H9 (cell line): ENCODE measurements at regions not wholly inside any gene's neighbourhood (a gene's known extent, or its start where the extent isn't known, plus 50 kb on each side); places are given as distances from the start of the nearest gene placed in this dataset.

Experiments used
- DNase-seq: peaks from one replicate; pipeline ENCODE4 v3.0.0-alpha.2; 2017
- H2AFZ ChIP-seq: one replicate; pipeline ENCODE4 v1.6.1; 2013; ENCODE audit warnings: mild to moderate bottlenecking, low read length, control low read depth, moderate library complexity
- H2AK5ac ChIP-seq: 2 replicates; pipeline ENCODE4 v1.6.1; 2013; ENCODE audit warnings: low read length, control low read depth, mixed read lengths; ENCODE audit not compliant: insufficient read length
- H2BK120ac ChIP-seq: one replicate; pipeline ENCODE4 v1.6.1; 2013; ENCODE audit warnings: low read depth, mild to moderate bottlenecking, low read length, control low read depth, inconsistent platforms; ENCODE audit not compliant: poor library complexity, severe bottlenecking
- H2BK12ac ChIP-seq: 2 replicates; pipeline ENCODE4 v1.6.1; 2013; ENCODE audit warnings: low read length, control low read depth, mixed read lengths, low read depth; ENCODE audit not compliant: insufficient read length
- H2BK15ac ChIP-seq: 2 replicates; pipeline ENCODE4 v1.6.1; 2013; ENCODE audit warnings: low read depth, low read length, control low read depth
- H2BK20ac ChIP-seq: one replicate; pipeline ENCODE4 v1.6.1; 2013; ENCODE audit warnings: low read depth, mild to moderate bottlenecking, low read length, control low read depth, inconsistent platforms; ENCODE audit not compliant: poor library complexity, severe bottlenecking
- H2BK5ac ChIP-seq: 2 replicates; pipeline ENCODE4 v1.6.1; 2013; ENCODE audit warnings: low read length, control low read depth, mixed read lengths; ENCODE audit not compliant: insufficient read length
- H3K14ac ChIP-seq: 2 replicates; pipeline ENCODE4 v1.6.1; 2013; ENCODE audit warnings: low read length, control low read depth; ENCODE audit not compliant: insufficient read depth
- H3K18ac ChIP-seq: 2 replicates; pipeline ENCODE4 v1.6.1; 2013; ENCODE audit warnings: low read depth, mild to moderate bottlenecking, mixed read lengths, low read length, control low read depth; ENCODE audit not compliant: insufficient read length
- H3K23ac ChIP-seq: 2 replicates; pipeline ENCODE4 v1.6.1; 2013; ENCODE audit warnings: low read length, control low read depth, mixed read lengths, low read depth; ENCODE audit not compliant: insufficient read length
- H3K23me2 ChIP-seq: 2 replicates; pipeline ENCODE4 v1.6.1; 2013; ENCODE audit warnings: low read depth, mild to moderate bottlenecking, mixed read lengths, low read length, control low read depth; ENCODE audit not compliant: insufficient read length, poor library complexity, severe bottlenecking
- H3K27ac ChIP-seq: 2 replicates; pipeline ENCODE4 v1.5.1; 2013; ENCODE audit warnings: low read length, control low read depth, mixed read lengths, low read depth; ENCODE audit not compliant: insufficient read length
- H3K27me3 ChIP-seq: 2 replicates; pipeline ENCODE4 v1.6.1; 2013; ENCODE audit warnings: low read length, control low read depth, inconsistent platforms; ENCODE audit not compliant: insufficient read depth
- H3K4ac ChIP-seq: 2 replicates; pipeline ENCODE4 v1.6.1; 2013; ENCODE audit warnings: low read depth, mild to moderate bottlenecking, control low read depth, inconsistent platforms, low read length, moderate library complexity
- H3K4me1 ChIP-seq: 2 replicates; pipeline ENCODE4 v1.6.1; 2013; ENCODE audit warnings: low read length, control low read depth, inconsistent platforms; ENCODE audit not compliant: insufficient read depth
- H3K4me2 ChIP-seq: 2 replicates; pipeline ENCODE4 v1.6.1; 2013; ENCODE audit warnings: low read length, control low read depth, mixed read lengths; ENCODE audit not compliant: insufficient read length, insufficient read depth
- H3K56ac ChIP-seq: 2 replicates; pipeline ENCODE4 v1.6.1; 2013; ENCODE audit warnings: low read depth, mild to moderate bottlenecking, mixed read lengths, low read length, control low read depth; ENCODE audit not compliant: insufficient read length
- H3K79me1 ChIP-seq: 2 replicates; pipeline ENCODE4 v1.6.1; 2013; ENCODE audit warnings: low read depth, mild to moderate bottlenecking, moderate library complexity, low read length, control low read depth, inconsistent platforms; ENCODE audit not compliant: insufficient read depth, poor library complexity, severe bottlenecking
- H3K79me2 ChIP-seq: 2 replicates; pipeline ENCODE4 v1.6.1; 2013; ENCODE audit warnings: low read length, control low read depth, inconsistent platforms; ENCODE audit not compliant: insufficient read depth
- H3K9ac ChIP-seq: 2 replicates; pipeline ENCODE4 v1.6.1; 2013; ENCODE audit warnings: low read length, control low read depth, mixed read lengths; ENCODE audit not compliant: insufficient read length; ENCODE audit errors: extremely low read depth
- H3K9me3 ChIP-seq: one replicate; pipeline ENCODE4 v1.6.1; 2013; ENCODE audit warnings: low read depth, low read length, inconsistent platforms; ENCODE audit not compliant: control insufficient read depth
- H3T11ph ChIP-seq: one replicate; pipeline ENCODE4 v1.6.1; 2013; ENCODE audit warnings: mild to moderate bottlenecking, low read length, control low read depth, inconsistent platforms
- H4K20me1 ChIP-seq: one replicate; pipeline ENCODE4 v1.6.1; 2013; ENCODE audit not compliant: control insufficient read depth, insufficient read length, insufficient read depth
- H4K5ac ChIP-seq: 2 replicates; pipeline ENCODE4 v1.6.1; 2013; ENCODE audit warnings: low read depth, mild to moderate bottlenecking, mixed read lengths, low read length, control low read depth; ENCODE audit not compliant: insufficient read length
- H4K8ac ChIP-seq: replicated peaks from 2 replicates; pipeline ENCODE4 v1.6.1; 2013; ENCODE audit warnings: low read length, control low read depth, mixed read lengths, low read depth; ENCODE audit not compliant: insufficient read length
- H4K91ac ChIP-seq: 2 replicates; pipeline ENCODE4 v1.6.1; 2013; ENCODE audit warnings: low read depth, mild to moderate bottlenecking, moderate library complexity, mixed read lengths, low read length, control low read depth; ENCODE audit not compliant: insufficient read length
- H3K27ac Mint-ChIP-seq, 3 experiments: 2 replicates in 2 of 3; 3 replicates in 1 of 3; pipeline ENCODE4 v1.8.0; 2020 to 2021; ENCODE audit warnings: mixed read lengths in 3 of 3, mild to moderate bottlenecking in 1 of 3, moderate library complexity in 1 of 3
- H3K27me3 Mint-ChIP-seq: 2 replicates; pipeline ENCODE4 v1.8.0; 2021; ENCODE audit warnings: low read depth, mild to moderate bottlenecking, moderate library complexity, mixed read lengths
- H3K36me3 Mint-ChIP-seq, 3 experiments: 2 replicates in 2 of 3; 3 replicates in 1 of 3; pipeline ENCODE4 v1.8.0; 2020 to 2021; ENCODE audit warnings: low read depth in 3 of 3, mixed read lengths in 3 of 3; ENCODE audit not compliant: insufficient read depth in 1 of 3
- H3K4me1 Mint-ChIP-seq, 2 experiments: 2 replicates each; pipeline ENCODE4 v1.8.0; 2020; ENCODE audit warnings: mixed read lengths in 2 of 2
- H3K4me3 Mint-ChIP-seq, 2 experiments: 2 replicates in 1 of 2; 3 replicates in 1 of 2; pipeline ENCODE4 v1.8.0; 2020 to 2021; ENCODE audit warnings: mild to moderate bottlenecking in 2 of 2, mixed read lengths in 2 of 2, moderate library complexity in 1 of 2
- H3K9me3 Mint-ChIP-seq, 2 experiments: 2 replicates in 1 of 2; 3 replicates in 1 of 2; pipeline ENCODE4 v1.8.0; 2020; ENCODE audit warnings: mild to moderate bottlenecking in 2 of 2, mixed read lengths in 2 of 2, moderate library complexity in 1 of 2
- CTCF ChIP-seq: fragments of 200-600 bp; sonication (generic); conservative IDR thresholded peaks from 3 replicates; pipeline ENCODE4 v1.8.0; 2021; ENCODE audit warnings: antibody characterized with exemption, mild to moderate bottlenecking
- WGBS: extraction: QIAGEN DNeasy Blood & Tissue Kit; methylation state at CpG from one replicate; pipeline ENCODE4 v1.1.7; 2013; ENCODE audit warnings: missing lambda C conversion rate, low lambda C conversion rate, mixed read lengths; ENCODE audit not compliant: insufficient read length; ENCODE audit errors: extremely low coverage; 5-methylcytosine and 5-hydroxymethylcytosine counted together

- no peak for TF ChIP-seq CTCF
Observed at GRCh38 chr7:156185076-156185475, 372.8 kb upstream of the SHH start.

More at GRCh38 chr7:156185076-156185475, 372.8 kb upstream of the SHH start:
- no peak overlapping the region for H2AK5ac ChIP-seq
- no peak overlapping the region for H2BK15ac ChIP-seq
- H3K4me1 ChIP-seq = no peaks in the 10 kb centered on the region
- H4K8ac ChIP-seq = no peak overlapping the region
- no peak overlapping the region for H3K14ac ChIP-seq
- no peak overlapping the region for H3K9ac ChIP-seq
- no peaks in the 10 kb centered on the region for H3K79me1 ChIP-seq
- H4K20me1 ChIP-seq = no peaks in the 10 kb centered on the region
- no peak overlapping the region for H4K5ac ChIP-seq
- no peak overlapping the region for H2BK120ac ChIP-seq
- H3K23me2 ChIP-seq = no peaks in the 10 kb centered on the region
- no peaks in the 10 kb centered on the region for H3K4me1 Mint-ChIP-seq
- no peak overlapping the region for H2BK5ac ChIP-seq
- no peak overlapping the region for H3K27ac Mint-ChIP-seq
- no peaks in the 10 kb centered on the region for H3K79me2 ChIP-seq
- no peak overlapping the region for H3K4me2 ChIP-seq
- H2AFZ ChIP-seq = no peak overlapping the region
- no CpG with 5 or more reads among the region's 2 CpGs for WGBS
- peaks cover 6% of the 10 kb centered on the region for H3K9me3 ChIP-seq
- no peak overlapping the region for H2BK20ac ChIP-seq
- H3K23ac ChIP-seq = no peak overlapping the region
- no peak overlapping the region for H2BK12ac ChIP-seq
- H3K4ac ChIP-seq = no peak overlapping the region
- H3K36me3 Mint-ChIP-seq = peaks cover 0 to 11% (median 3%) of the 10 kb centered on the region in 3 experiments; a peak in 3 of 7 replicates
- H3K4me3 Mint-ChIP-seq = no peak overlapping the region
- no peak for DNase-seq
- no peak overlapping the region for H3K27ac ChIP-seq
- H3K56ac ChIP-seq = no peak overlapping the region
- peaks cover 31 to 33% of the 10 kb centered on the region in 2 experiments for H3K9me3 Mint-ChIP-seq
- H3T11ph ChIP-seq = no peak overlapping the region
- H4K91ac ChIP-seq = no peak overlapping the region
- H3K27me3 Mint-ChIP-seq = peaks cover 4% of the 10 kb centered on the region
- no peak overlapping the region for H3K18ac ChIP-seq
- H3K27me3 ChIP-seq = no peaks in the 10 kb centered on the region
